Vagina (tissue), 2 donors: ENCODE measurements at regions not wholly inside any gene's neighbourhood (a gene's known extent, or its start where the extent isn't known, plus 50 kb on each side); places are given as distances from the start of the nearest gene placed in this dataset.

Experiments
- POLR2A ChIP-seq, 2 donors: fragments of 450-650 bp; IDR thresholded peaks; one replicate each; pipeline ENCODE4 v1.6.1; 2017; ENCODE audit warnings: antibody characterized with exemption in 2 of 2, mild to moderate bottlenecking in 2 of 2, moderate library complexity in 2 of 2
- TF ChIP-seq, protein P1 (sequence below), 3 experiments: fragments of 450-650 bp in 2 of 3; fragments of 200-600 bp in 1 of 3; sonication (generic) in 1 of 3; IDR thresholded peaks; one replicate each; pipeline ENCODE4 v1.5.1; 2017 to 2019; ENCODE audit warnings: antibody characterized with exemption in 3 of 3, mild to moderate bottlenecking in 2 of 3, moderate library complexity in 2 of 3

DNA sequence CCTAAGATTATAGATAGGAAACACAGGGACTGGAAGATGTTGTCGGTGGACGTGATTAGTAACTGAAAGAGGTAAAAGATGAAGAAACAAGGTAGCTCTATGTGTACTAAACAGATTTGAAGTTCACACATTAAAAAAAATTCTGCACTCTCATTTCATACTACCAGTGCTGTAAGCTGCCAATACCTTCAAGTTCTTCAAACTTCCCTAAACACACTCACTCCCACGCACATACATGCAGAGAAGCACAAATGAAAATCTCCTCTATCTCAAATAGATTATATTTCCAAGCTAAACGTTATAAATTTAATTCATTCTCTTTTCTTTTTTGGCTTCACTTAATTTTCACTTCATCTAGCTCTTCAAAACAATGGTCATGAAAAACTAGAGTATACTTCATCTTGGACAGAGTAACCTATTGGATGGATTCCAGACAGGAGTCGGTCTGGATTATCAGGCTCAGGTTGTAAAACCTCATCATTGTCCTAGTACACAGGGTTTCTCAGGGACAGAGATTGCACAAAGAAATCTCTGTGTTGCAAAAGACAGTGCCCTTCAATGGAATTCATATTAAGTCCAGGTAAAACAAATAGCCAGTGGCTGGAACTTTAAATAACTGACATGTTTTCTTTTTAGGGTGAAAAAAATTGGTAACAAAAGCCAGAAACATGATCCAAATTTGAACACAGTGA, 408.1 kb upstream of the ZNF385D start:
- TF ChIP-seq POLR2A (IDR thresholded peaks at IDR 0.05), result no peak
- TF ChIP-seq, protein P1, sequence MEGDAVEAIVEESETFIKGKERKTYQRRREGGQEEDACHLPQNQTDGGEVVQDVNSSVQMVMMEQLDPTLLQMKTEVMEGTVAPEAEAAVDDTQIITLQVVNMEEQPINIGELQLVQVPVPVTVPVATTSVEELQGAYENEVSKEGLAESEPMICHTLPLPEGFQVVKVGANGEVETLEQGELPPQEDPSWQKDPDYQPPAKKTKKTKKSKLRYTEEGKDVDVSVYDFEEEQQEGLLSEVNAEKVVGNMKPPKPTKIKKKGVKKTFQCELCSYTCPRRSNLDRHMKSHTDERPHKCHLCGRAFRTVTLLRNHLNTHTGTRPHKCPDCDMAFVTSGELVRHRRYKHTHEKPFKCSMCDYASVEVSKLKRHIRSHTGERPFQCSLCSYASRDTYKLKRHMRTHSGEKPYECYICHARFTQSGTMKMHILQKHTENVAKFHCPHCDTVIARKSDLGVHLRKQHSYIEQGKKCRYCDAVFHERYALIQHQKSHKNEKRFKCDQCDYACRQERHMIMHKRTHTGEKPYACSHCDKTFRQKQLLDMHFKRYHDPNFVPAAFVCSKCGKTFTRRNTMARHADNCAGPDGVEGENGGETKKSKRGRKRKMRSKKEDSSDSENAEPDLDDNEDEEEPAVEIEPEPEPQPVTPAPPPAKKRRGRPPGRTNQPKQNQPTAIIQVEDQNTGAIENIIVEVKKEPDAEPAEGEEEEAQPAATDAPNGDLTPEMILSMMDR (IDR thresholded peaks at IDR 0.05), result no peak
